ENCODE measurements at regions not wholly inside any gene's neighbourhood (a gene's known extent, or its start where the extent isn't known, plus 50 kb on each side); places are given as distances from the start of the nearest gene placed in this dataset.

DNA sequence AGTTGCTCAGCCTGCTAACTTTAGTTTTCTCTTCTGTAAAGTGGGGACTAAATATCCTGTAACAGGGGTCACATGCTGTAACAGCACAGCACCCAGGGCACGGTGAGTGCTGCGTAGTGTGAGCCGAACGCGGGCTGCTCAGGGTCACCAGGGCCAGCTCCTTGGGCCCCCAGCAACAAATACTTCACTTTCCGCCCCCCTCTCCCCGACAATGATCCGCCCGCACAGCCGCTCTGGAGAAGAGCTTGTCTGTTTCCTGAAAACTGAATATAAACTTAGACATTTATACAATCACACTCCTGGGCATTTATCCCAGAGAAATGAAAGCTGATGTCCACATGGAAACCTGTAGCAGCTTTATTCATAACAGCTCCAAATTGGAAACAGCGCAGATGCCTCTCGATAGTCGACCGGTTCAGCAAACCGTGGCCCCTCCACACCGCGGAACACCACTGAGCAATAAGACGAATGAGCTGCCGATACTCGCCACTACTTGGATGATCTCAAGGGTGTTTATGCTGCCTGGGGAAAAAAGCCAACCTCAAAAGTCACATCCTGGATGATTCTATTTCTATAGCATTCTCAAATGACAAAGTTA is 267.2 kb downstream of the PARN start:
- no peak for DNase-seq

DNA sequence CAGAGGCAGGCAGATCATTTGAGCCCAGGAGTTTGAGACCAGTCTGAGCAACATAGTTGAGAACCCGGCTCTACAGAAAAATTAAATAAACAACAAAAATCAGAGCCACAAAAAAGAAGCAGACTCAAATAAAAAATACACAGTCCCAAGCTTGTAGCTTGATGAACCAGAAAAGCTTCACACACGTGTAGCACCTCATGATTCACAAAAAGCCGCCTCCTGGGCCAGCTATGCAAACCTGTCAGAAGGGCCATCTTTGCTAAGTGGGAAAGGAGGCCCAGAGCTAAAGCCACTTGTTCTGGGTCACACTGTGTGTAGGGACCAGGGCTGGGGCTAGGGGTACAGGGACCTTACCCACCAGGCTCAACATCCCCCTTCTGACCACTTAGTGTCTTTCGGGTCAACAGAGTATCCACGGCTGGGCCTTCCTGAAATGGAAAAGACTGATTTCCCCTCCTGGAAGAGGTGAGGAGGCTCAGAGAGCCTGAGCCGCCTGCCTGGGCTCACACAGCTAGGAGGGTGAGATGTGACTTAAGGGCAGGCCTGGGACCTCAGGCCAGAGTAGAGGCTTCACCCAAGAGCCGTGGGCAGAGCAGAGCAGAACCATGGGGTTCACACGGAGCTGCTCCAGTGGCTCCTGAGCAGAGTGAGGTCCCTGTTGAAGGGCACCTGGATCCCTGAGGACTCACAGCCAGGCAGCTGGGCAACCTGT is 269.6 kb downstream of the PARN start:
- no peak for DNase-seq

DNA sequence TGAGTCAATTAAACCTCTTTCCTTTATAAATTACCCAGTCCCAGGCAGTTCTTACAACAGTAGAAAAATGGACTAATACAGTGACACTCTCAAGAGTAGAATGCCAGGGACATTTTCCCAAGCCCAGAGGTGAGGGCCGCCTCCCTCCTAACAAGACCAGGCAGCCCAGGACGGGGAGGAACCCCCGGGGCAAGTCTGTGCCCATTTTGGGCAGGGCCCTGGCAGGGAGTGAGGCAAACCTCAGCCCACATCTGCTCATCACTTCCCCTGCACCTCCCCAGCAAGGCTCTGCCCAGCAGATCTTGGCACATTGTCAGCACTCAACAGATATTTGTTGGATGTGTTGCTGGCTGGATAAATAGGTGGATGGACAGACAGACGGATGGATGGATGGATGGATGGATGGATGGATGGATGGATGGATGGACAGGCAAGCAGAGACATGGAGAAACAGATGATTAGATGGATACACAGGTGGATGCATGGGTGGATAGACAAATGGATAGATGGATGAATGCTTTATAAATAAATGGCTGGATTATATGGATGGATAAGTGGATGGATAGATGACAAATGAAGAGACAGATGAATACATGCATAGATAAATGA is 271.3 kb downstream of the PARN start:
- no peak for DNase-seq

DNA sequence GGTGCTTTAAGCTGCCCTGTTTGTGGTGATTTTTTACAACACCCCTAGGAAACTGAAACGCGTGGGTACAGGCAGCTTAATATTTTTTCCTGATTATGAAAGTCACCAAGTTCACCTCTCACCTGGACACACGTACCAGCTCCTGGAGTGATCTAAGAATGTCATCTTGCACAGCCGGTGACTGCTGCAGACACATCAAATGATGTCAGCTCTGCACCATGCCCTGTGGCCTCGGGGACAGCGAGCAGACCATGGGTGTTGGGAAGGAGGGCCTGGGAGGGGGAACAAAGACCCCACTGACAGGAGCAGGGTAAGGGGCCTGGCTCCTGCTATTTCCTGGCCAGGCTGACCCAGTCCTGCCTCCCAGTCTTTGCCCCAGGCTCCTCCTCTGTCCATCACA is 272.7 kb downstream of the PARN start:
- DNase-seq: no peak

DNA sequence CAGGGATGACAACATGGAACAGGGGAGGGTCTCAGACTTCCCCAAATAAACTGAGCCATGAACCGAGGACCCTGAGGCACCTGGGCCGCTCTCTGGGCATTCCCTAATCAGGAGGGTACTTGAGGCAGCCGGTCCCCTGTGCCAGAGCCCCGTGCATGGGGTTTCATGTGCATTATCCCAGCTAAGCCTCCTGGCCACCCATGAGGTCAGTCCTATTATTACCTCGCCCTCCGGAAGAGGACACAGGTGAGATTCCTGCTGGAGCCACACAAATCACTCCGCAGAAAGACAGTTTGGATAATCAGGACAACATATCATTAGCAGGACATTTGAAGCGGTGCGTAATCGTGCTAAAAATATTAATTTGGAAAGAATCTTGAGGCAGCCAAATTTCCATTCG is 274.0 kb downstream of the PARN start:
- no peak for DNase-seq

DNA sequence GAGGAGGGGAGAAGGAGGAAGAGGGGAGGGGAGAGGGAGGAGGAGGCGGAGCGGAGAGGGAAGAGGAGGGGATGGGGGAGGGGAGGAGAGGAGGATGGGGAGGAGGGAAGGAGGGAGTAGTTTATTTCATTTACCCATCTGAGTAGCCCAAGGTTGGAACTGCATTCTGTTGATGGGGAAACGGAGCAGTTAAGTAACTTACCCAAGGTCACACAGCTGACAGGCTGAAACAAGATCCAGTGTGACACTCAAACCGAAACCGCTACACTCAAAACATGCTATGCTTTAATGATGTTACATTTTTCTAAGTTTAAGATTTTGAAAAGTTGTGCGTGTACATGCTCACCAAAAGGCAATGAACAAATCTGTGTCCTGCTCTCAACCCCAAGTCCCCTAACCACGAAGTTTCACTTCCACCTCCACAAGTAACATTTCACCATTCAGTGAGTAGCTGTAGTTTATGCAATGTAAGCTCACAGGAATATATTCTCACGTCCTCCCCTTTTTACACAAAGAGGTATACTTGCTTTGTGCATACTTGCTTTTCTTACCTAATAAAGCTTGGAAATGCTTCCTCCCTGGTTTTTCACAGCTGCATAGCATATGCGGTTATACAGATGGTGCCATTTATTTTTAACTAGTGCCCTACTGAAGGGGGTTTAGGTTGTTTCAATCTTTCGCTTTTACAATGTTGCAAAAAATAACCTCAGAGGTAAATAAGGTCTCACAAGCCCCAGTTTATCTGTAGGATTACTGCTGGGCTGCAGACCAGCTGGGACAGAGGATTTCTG is 275.3 kb downstream of the PARN start:
- DNase-seq: no peak

DNA sequence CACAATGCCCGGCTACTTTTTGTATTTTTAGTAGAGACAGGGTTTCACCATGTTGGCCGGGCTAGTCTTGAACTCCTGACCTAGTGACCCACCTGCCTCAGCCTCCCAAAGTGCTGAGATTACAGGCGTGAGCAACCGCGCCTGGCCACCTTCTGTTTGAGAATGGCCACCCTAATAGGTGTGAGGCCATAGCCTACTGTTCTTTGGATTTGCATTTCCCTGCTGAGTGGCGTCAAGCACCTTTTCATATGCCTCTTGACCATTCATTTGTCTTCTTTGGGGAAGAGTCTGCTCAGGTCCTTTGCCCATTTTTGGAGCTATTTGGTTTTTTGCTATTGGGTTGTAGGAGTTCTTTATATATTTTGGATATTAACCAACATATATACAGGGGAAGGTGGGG is 276.7 kb downstream of the PARN start:
- no peak for DNase-seq

DNA sequence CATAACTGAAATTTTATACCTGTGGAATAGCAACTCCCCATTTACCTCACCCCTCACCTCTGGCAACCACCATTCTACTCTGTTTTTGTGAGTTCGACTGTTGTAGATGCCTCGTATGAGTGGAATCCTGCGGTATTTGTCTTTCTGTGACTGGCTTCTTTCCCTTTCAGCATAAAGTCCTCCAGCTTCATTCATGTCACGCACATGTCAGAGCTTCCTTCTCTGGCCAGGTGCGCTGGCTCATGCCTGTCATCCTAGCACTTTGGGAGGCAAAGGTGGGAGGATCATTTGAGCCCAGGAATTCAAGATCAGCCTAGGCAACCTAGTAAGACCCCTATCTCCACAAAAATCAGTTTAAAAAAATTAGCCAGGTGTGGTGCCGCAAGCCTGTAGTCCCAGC is 278.4 kb downstream of the PARN start:
- DNase-seq: no peak

DNA sequence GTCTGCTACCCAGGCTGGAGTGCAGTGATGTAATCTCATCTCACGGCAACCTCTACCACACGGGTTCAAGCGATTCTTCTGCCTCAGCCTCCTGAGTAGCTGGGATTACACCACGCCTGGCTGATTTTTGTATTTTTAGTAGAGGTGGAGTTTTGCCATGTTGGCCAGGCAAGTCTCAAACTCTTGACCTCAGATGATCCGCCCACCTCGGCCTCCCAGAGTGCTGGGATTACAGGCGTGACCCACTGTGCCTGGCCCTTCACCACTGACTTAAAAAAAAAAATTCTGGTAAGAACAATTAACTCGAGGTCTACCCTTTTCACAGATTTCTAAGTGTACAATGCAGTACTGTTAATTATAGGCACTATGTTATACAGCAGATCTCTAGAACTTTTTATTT is 279.4 kb downstream of the PARN start:
- no peak for DNase-seq

DNA sequence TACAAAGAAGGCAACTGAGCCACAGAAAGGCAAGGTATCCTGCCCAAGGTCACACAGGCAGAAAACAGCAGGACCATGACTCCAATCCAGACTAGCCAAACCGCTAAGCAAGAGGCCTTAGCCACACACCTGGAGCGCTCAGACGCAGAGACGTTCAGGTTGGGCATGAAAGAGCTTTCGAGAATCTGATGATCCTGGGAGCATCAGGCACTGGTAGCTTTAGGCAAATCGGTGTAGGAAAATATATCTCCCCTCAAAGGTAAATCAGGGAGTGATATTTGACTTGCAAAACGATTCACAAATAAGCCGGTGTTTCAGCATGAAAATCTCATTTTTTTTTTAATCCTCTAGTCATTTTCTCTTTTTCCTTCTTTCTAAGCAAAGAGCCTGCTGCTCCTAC is 279.0 kb downstream of the MRTFB start:
- no peak for DNase-seq

DNA sequence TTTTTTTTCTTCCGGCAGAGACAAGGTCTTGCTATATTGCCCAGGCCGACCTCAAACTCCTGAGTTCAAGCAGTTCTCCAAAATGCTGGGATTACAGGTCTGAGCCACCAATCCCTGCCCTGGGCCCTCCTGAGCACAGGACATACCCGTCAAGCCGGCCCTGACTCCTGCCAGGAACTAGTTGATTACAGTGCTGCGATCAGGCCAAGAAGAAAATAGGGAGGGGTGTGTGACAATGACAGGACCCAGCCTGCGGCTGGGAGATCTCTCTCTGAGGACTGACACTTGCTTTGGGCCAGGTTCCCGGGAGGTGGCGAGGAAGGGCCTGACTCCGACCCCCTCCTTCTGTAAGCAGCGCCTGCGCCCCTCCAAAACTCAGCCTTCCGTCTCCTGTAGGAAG is 276.6 kb downstream of the MRTFB start:
- no peak for DNase-seq

DNA sequence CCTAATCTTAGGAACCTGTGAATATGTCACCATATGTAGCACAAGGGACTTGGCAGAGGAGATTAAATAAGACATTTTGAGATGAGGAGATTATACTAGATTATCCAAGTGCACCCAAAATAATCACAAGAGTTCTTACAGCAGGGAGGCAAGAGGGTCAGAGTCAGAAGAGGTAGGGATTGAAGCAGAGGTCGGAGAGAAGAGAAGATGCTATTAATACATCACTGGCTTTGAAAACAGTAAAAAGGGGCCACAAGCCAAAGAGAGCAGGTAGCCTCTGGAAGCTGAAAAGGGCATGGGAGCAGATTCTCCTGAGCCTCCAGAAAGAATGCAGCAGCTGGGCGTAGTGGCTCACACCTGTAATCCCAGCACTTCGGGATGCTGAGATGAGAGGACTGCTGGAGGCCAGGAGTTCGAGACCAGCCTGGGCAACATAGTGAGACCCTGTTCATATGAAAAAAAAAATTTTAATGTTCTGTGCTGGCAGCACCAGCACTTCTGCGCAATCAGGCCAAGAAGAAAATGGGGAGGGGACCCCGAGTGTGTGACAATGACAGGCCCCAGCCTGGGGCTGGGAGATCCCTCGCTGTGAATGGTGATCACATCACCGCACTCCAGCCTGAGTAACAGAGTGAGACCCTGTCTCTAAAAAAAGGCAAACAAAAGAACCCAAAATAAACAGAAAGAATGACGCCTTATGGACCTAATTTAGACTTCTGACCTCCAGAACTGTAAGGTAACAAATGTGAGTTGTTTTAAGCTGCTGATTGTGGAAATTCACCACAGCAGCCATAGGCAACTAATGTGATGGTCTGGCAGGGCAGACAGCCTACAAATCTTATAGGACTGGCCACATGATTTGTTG is 275.4 kb downstream of the MRTFB start:
- DNase-seq: no peak

DNA sequence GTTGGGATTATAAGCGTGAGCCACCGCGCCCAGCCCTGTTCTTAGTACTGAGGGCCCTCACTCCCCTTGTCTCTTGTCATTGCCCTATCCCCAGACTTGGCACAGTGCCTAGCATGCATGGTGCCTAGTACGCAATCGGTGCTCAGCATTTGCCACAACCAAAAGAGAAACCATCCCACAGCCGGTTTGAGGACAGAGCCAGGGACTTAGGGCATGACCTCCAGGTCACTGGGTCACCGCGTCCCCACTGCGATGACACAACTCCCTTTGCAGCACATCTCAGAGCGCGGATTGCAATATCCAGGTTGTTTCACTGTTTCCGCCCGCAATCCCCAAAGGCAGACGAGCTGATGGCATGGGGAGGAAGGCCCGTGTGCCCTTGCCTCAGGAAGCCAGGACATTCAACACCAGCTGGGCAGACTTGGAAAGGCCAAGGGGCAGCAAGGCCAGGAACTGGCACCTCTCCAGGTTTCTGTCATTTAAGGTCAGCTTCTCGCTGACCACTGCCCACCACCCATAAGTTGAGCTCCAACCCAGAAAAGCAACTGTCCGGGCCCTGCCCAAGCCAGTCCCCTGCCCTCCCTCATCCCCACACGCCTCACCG is 274.5 kb downstream of the MRTFB start:
- DNase-seq: no peak

DNA sequence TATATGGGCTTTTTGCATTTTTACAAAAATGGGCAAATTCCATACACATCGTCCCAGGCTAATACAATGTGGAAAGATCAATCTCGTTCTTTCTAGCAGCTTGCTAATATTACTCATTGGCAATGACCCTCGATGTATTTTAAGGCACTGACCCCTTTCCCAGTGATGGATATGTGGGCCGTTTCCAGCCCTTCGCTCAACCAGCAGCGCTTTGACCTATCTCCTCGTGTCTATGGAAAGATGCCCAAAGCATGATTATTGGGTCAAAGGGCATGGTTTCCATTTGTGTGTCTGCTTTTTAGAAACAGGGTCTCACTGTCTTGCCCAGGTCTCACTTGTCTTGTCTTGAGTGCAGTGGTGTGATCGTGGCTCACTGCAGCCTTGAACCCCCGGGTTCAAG is 273.8 kb downstream of the MRTFB start:
- no peak for DNase-seq

DNA sequence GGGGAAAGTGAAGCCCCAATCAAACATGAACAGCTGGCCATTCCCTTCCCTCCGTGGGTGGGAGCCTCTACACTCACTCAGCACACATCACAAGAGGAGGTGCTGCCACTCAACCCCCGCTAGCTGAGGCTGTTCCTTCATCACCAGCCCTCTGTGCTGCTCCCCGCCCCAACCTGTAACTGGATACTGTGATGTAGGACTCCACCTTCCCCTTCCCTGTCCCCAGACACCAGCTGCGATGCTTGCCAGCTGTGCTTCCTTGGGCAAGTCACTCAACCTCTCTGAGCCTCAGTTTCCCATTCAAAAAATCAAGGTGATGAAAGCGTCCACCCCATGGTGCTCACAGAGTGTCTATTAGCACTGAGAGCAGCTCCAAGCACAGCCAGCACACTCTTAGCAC is 273.2 kb downstream of the MRTFB start:
- no peak for DNase-seq

DNA sequence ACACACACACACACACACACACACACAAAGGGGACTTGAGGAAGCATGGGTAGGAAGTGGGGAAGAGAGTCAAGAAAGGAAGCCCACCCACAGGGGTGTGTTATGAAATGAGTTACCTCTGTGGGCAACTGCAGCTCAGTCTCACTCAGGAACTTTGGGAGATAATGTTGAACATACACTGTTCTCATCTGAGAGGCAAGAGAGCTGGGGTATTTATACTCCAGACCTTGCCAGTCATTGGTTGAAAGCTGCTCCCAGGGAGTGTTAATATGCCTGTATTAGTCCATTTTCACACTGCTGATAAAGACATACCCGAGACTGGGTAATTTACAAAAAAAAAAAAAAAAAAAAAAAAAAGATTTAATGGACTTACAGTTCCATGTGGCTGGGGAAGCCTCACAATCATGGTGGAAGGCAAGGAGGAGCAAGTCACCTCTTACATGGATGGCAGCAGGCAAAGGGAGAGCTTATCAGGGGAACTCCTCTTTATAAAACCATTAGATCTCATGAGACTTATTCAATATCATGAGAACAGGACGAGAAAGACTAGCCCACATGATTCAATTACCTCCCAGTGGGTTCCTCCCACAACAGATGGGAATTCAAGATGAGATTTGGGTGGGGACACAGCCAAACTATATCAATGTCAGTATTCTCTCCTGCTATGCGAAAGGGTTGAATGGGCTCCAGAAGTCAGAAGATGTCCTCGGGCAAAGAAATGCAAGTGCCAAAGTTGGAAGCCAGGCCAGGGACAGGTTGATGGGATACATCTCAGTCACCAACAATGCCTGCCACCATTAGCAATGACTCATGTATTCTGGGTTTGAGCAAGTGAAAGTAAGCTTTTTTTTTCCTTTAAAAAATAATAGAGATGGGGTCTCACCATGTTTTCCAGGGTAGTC is 270.5 kb downstream of the MRTFB start:
- no peak for DNase-seq

DNA sequence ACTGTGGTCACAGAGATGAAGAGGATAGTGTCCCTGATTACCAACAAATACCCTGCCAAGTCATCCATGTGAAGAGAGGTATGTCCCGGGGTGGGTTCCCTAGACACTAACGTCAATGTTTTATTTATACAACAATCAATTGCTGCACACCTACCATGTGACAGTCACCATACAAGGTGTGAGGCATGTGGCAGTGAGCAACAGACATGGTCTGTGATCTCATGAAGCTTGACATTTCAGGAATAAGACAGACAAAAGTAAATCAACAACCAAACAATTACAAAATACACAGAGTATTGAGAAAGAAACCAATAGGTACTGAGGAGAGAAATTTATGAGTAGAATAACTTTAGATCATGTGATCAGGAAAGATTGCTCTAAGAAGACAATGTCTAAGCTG is 268.6 kb downstream of the MRTFB start:
- DNase-seq: no peak

DNA sequence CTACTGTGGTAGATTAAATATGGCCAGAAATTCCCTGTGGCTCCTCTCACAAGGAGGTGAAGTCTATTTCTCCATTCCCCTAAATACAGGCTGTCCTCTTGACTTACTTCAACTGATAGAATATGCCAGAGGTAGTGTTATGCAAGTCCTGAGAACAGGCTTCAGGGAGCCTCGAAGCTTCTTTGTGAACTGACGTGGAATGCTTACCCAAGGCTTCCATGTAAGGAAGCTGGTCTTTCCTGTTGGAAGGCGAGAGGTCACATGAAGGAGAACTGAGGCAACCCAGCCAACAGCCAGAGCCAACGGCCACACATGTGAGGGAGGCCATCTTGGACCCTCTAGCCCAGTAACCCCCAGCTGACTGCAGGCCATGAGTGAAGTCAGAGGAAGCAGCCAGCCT is 267.9 kb downstream of the MRTFB start:
- no peak for DNase-seq

DNA sequence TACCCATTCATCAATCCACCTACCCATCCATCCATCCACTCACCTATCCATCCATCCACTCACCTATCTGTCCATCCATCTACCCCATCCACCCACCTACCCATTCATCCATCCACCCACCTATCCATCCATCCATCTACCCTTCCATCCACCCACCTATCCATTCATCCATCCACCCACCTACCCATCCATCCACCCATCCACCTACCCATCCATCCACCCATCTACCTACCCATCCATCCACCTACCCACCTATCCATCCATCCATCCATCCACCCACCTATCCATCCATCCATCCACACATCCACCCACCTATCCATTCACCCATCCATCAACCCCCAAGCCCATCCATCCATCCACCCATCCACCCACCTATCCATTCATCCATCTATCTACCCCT is 267.1 kb downstream of the MRTFB start:
- no peak for DNase-seq
